Activated T-cell treated with anti-CD3 and anti-CD28 coated beads, Interleukin-2, amount 50 U/mL, for 24 hours (primary cell): ENCODE measurements at regions not wholly inside any gene's neighbourhood (a gene's known extent, or its start where the extent isn't known, plus 50 kb on each side); places are given as distances from the start of the nearest gene placed in this dataset.
"Not testable (repeated sequence)": the region's sequence is repeated elsewhere in the genome, so short reads cannot be mapped to it uniquely, and the experiment has no call there.

Experiments
- DNase-seq: peaks from one replicate; pipeline ENCODE4 v3.0.0-alpha.2; 2020
- H3K27ac Mint-ChIP-seq: 2 replicates; pipeline ENCODE4 v1.8.0; 2020; ENCODE audit warnings: mild to moderate bottlenecking, mixed read lengths
- H3K27me3 Mint-ChIP-seq: 2 replicates; pipeline ENCODE4 v1.8.0; 2020; ENCODE audit warnings: mixed read lengths
- H3K36me3 Mint-ChIP-seq: 2 replicates; pipeline ENCODE4 v1.8.0; 2020; ENCODE audit warnings: low read depth, mixed read lengths
- H3K4me1 Mint-ChIP-seq: 2 replicates; pipeline ENCODE4 v1.8.0; 2020; ENCODE audit warnings: low read depth, mixed read lengths
- H3K4me3 Mint-ChIP-seq: 2 replicates; pipeline ENCODE4 v1.8.0; 2020; ENCODE audit warnings: mild to moderate bottlenecking, moderate library complexity, mixed read lengths
- H3K9me3 Mint-ChIP-seq: 2 replicates; pipeline ENCODE4 v1.8.0; 2020; ENCODE audit warnings: mixed read lengths

GRCh38 chr14:105913221-105913620 lies 386.8 kb downstream of the TMEM121 start:
- H3K9me3 Mint-ChIP-seq, result peaks cover 5% of the 10 kb centered on the region
- peaks cover 9% of the 10 kb centered on the region for H3K27me3 Mint-ChIP-seq
- peaks cover 3% of the 10 kb centered on the region for H3K4me1 Mint-ChIP-seq
- H3K36me3 Mint-ChIP-seq, result no peaks in the 10 kb centered on the region
- no peak overlapping the region for H3K4me3 Mint-ChIP-seq
- DNase-seq, result no peak
- no peak overlapping the region for H3K27ac Mint-ChIP-seq

GRCh38 chr14:105913861-105914260 lies 387.5 kb downstream of the TMEM121 start:
- no peaks in the 10 kb centered on the region for H3K4me1 Mint-ChIP-seq
- peaks cover 9% of the 10 kb centered on the region for H3K27me3 Mint-ChIP-seq
- H3K36me3 Mint-ChIP-seq, result no peaks in the 10 kb centered on the region
- no peak overlapping the region for H3K4me3 Mint-ChIP-seq
- DNase-seq, result no peak
- H3K27ac Mint-ChIP-seq, result no peak overlapping the region
- H3K9me3 Mint-ChIP-seq, result peaks cover 5% of the 10 kb centered on the region

- not testable (repeated sequence) for H3K27me3 Mint-ChIP-seq, H3K36me3 Mint-ChIP-seq, H3K4me1 Mint-ChIP-seq, H3K9me3 Mint-ChIP-seq, H3K27ac Mint-ChIP-seq, H3K4me3 Mint-ChIP-seq, DNase-seq
These were observed 387.9 kb downstream of the TMEM121 start for GRCh38 chr14:105914281-105914680.

GRCh38 chr14:105914738-105915385 lies 388.5 kb downstream of the TMEM121 start:
- DNase-seq, result no peak
- Mint-ChIP-seq H3K9me3 (peaks cover 5% of the 10 kb centered on the region), H3K27ac (no peak overlapping the region), H3K4me1 (no peaks in the 10 kb centered on the region), H3K27me3 (peaks cover 12% of the 10 kb centered on the region), H3K4me3 (no peak overlapping the region), H3K36me3 (no peaks in the 10 kb centered on the region)

DNA sequence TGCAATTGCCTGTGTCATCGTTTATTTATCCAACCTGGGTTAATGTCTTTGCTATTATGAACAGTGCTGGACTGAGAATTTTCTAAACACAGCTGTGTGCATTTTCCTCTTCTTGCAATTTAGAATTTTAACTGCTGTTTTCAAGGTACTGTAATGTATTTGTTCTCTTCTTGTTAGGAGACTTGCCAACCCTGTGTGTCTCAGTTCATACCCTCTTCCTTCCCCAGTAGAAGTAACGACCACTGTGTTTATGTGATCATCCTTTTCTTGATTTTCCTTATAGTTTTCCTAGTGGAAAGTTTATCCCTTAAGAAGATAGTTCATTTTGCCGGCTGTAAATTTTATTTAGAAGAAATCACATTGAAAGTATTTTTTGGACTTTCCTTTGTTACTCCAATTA lies 389.2 kb downstream of the TMEM121 start:
- DNase-seq, H3K4me1 Mint-ChIP-seq, H3K36me3 Mint-ChIP-seq, H3K4me3 Mint-ChIP-seq, H3K9me3 Mint-ChIP-seq, H3K27ac Mint-ChIP-seq: not testable (repeated sequence)
- peaks cover 13% of the 10 kb centered on the region for H3K27me3 Mint-ChIP-seq

- H3K9me3 Mint-ChIP-seq, DNase-seq, H3K36me3 Mint-ChIP-seq, H3K4me3 Mint-ChIP-seq, H3K27ac Mint-ChIP-seq, H3K4me1 Mint-ChIP-seq: not testable (repeated sequence)
- peaks cover 13% of the 10 kb centered on the region for H3K27me3 Mint-ChIP-seq
These were observed 391.0 kb downstream of the TMEM121 start for GRCh38 chr14:105917136-105917932.

- H3K27me3 Mint-ChIP-seq, result peaks cover 13% of the 10 kb centered on the region
- no peak overlapping the region for H3K27ac Mint-ChIP-seq
- no peaks in the 10 kb centered on the region for H3K4me1 Mint-ChIP-seq
- H3K4me3 Mint-ChIP-seq, result no peak overlapping the region
- peaks cover 13% of the 10 kb centered on the region for H3K9me3 Mint-ChIP-seq
- no peak for DNase-seq
- no peaks in the 10 kb centered on the region for H3K36me3 Mint-ChIP-seq
These were observed 391.6 kb downstream of the TMEM121 start for GRCh38 chr14:105917933-105918436.

DNA sequence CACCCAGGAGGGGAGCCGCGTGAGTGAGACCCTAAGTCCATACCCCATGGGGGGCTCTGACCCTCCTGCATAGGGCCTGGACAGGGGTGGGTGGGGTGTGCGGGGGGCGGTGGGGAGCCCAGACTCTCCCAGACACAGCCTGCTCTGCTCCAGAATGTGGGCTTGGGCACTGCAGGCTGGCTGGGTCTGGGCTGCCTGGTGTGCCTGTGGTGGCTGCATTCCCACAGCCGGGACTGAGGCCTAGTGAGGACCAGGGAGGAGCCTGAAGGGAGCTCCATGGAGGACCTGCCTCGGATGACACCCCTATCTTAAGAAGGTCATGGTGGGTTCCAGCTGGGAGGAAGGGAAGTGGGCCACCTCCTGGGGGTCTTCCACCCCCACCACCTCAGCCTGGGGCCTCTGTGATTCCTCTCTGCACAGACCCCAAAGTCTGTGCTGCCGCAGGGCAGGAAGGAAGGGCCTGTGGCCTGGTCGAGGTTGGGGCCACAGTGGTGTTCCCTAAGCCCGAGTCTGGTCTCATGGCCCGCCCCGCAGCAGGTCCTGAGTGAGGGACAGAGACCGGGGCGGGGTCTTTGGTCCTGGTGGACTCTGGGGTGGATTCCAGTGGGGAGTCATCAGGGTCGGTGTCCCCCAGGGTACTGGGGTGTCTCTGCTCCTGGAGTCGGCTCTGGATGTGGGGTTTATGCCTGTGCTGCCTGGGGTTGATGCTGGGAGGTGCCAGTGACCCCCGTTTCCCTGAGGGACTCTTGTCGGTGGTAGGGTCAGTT lies 392.3 kb downstream of the TMEM121 start:
- no peak overlapping the region for H3K4me3 Mint-ChIP-seq
- H3K36me3 Mint-ChIP-seq, result no peaks in the 10 kb centered on the region
- H3K9me3 Mint-ChIP-seq, result peaks cover 13% of the 10 kb centered on the region
- no peak overlapping the region for H3K27ac Mint-ChIP-seq
- no peak for DNase-seq
- H3K4me1 Mint-ChIP-seq, result no peaks in the 10 kb centered on the region
- H3K27me3 Mint-ChIP-seq, result peaks cover 13% of the 10 kb centered on the region

DNA sequence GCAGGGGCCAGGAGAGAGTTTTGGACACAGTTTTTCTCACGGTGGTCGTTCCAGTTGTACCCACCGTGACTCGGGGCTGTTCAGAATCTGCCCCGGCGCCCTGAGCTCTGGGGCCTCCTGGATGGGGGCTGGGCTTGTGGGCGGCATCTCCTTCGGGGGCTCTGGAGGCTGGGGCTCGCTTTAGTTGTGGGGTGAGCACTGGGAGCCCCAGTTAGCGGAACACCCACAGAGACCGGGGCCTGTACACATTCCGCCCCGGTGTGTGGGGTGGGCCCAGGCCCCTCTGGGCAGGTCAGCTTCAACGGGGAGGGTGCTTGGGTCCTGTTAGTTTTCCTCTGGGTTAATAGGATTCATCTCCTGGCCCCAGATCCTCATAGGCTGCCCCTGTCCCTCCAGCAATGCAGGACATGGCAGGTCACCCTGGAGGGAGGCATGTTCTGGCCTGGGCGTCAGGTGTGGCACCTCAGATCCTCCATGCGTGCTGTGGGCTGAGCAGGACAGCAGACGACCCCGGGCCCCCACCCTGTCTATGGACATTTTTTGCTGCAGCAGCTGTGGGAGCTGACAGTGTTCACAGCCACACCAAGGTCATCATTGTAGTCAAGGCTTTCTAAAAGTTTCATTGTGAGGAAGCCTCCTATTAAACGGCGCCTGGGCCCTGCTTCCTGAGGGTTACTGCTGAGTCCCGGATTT lies 393.2 kb downstream of the TMEM121 start:
- peaks cover 13% of the 10 kb centered on the region for H3K27me3 Mint-ChIP-seq
- H3K4me1 Mint-ChIP-seq, result no peaks in the 10 kb centered on the region
- H3K27ac Mint-ChIP-seq, result no peak overlapping the region
- no peak overlapping the region for H3K4me3 Mint-ChIP-seq
- no peak for DNase-seq
- H3K9me3 Mint-ChIP-seq, result peaks cover 13% of the 10 kb centered on the region
- no peaks in the 10 kb centered on the region for H3K36me3 Mint-ChIP-seq

DNA sequence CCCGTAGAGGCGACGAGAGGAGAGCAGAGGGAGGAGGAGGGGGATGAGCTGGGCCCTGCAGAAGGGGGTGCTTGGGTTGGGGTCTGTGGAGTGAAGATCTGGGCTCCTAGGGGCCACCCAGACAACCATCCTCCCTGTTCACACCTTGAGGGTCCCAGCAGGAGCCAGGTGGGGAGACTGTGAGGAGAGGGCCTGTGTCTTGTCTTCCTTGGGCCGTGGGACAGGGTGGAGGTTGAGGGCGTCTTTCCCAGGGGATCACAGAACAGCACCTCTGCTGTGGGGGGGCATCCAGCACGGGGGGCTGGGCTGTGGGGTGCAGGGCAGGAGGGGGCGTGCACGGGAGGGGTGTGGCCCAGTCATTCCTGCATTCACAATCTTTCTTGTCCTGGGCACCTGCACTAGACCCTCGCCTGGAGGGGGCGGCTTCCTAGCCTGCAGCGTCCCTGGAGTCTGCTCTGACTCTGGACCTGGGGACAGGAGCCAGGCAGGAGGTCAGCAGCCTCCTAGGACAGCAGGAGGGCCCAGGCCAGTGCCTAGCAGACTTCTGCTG lies 393.8 kb downstream of the TMEM121 start:
- not testable (repeated sequence) for H3K4me1 Mint-ChIP-seq, H3K27ac Mint-ChIP-seq, DNase-seq, H3K36me3 Mint-ChIP-seq, H3K4me3 Mint-ChIP-seq
- Mint-ChIP-seq H3K9me3 (peaks cover 13% of the 10 kb centered on the region), H3K27me3 (peaks cover 17% of the 10 kb centered on the region)

GRCh38 chr14:105920803-105921755 lies 394.7 kb downstream of the TMEM121 start:
- not testable (repeated sequence) for H3K36me3 Mint-ChIP-seq, H3K4me1 Mint-ChIP-seq, H3K9me3 Mint-ChIP-seq, H3K27ac Mint-ChIP-seq, DNase-seq, H3K4me3 Mint-ChIP-seq
- peaks cover 17% of the 10 kb centered on the region for H3K27me3 Mint-ChIP-seq

DNA sequence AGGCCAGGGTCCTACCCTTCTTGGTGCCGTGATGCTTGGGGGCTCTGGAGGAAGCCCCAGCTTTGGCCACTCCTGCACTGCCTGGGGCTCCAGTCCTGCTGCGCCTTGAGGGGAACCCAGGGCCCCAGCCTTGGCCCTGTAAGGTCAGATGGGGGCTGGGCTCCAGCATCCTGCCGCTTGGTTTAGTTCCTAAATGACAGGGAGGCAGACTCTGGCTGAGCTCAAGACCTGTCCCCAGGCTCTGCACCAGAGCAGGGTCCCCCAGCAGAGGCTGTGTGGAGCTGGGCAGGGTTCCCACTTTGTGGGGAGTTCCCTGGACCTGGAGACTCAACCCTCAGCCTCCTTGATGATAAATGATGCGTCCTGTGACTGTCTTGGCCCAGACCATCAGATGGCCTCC lies 395.4 kb downstream of the TMEM121 start:
- not testable (repeated sequence) for H3K36me3 Mint-ChIP-seq, H3K4me3 Mint-ChIP-seq, H3K27ac Mint-ChIP-seq, H3K9me3 Mint-ChIP-seq, H3K4me1 Mint-ChIP-seq, DNase-seq
- peaks cover 17% of the 10 kb centered on the region for H3K27me3 Mint-ChIP-seq

- H3K36me3 Mint-ChIP-seq, H3K4me3 Mint-ChIP-seq, H3K27ac Mint-ChIP-seq, H3K9me3 Mint-ChIP-seq, H3K4me1 Mint-ChIP-seq, DNase-seq: not testable (repeated sequence)
- H3K27me3 Mint-ChIP-seq, result peaks cover 15% of the 10 kb centered on the region
These were observed 397.3 kb downstream of the TMEM121 start for GRCh38 chr14:105923520-105924191.
